Peyer's patch (tissue), 4 donors: ENCODE measurements at regions not wholly inside any gene's neighbourhood (a gene's known extent, or its start where the extent isn't known, plus 50 kb on each side); places are given as distances from the start of the nearest gene placed in this dataset.

ENCODE experiments used
- DNase-seq, 3 donors: peaks; one replicate each; pipeline ENCODE4 v3.0.0-alpha.2; 2017 to 2019
- H3K27ac ChIP-seq, 4 donors: fragments of 200-600 bp; sonication (generic); one replicate each; pipeline ENCODE4 v1.5.1; 2016 to 2019
- H3K27me3 ChIP-seq, 2 donors: fragments of 200-600 bp; sonication (generic); one replicate each; pipeline ENCODE4 v1.5.1; 2019
- H3K36me3 ChIP-seq, 3 donors: fragments of 200-600 bp; sonication (generic); one replicate each; pipeline ENCODE4 v1.5.1; 2016 to 2019
- H3K4me1 ChIP-seq, 4 donors: fragments of 200-600 bp; sonication (generic); one replicate each; pipeline ENCODE4 v1.5.1; 2016 to 2019
- H3K4me3 ChIP-seq, 4 donors: fragments of 200-600 bp; sonication (generic); 1 replicate in 3 of 4; 2 replicates in 1 of 4; pipeline ENCODE4 v1.5.1; 2016 to 2019; ENCODE audit warnings: mild to moderate bottlenecking in 1 of 4
- H3K9me3 ChIP-seq, 4 donors: fragments of 200-600 bp; sonication (generic); one replicate each; pipeline ENCODE4 v1.5.1; 2016 to 2019; ENCODE audit warnings: mild to moderate bottlenecking in 1 of 4
- CTCF ChIP-seq, 6 experiments: fragments of 450-650 bp in 4 of 6; fragments of 200-600 bp in 2 of 6; sonication (generic) in 1 of 6; IDR thresholded peaks; one replicate each; pipeline ENCODE4 v1.5.1; 2017 to 2019; ENCODE audit warnings: antibody characterized with exemption in 6 of 6, mild to moderate bottlenecking in 3 of 6, moderate library complexity in 1 of 6
- POLR2A ChIP-seq, 2 donors: fragments of 450-650 bp; IDR thresholded peaks; one replicate each; pipeline ENCODE4 v1.5.1; 2017; ENCODE audit warnings: antibody characterized with exemption in 2 of 2, mild to moderate bottlenecking in 2 of 2, moderate library complexity in 2 of 2

GRCh38 chr5:86814907-86815306, 197.2 kb downstream of the COX7C start:
- no peak overlapping the region for H3K4me3 ChIP-seq
- no peaks in the 10 kb centered on the region for H3K4me1 ChIP-seq
- no peaks in the 10 kb centered on the region for H3K9me3 ChIP-seq
- no peaks in the 10 kb centered on the region for H3K36me3 ChIP-seq
- H3K27ac ChIP-seq, result no peak overlapping the region
- DNase-seq, result no peak
- no peaks in the 10 kb centered on the region for H3K27me3 ChIP-seq
- TF ChIP-seq CTCF (IDR thresholded peaks at IDR 0.05) (no peak), POLR2A (IDR thresholded peaks at IDR 0.05) (no peak)

- no peak for DNase-seq
- H3K9me3 ChIP-seq, result no peaks in the 10 kb centered on the region
- no peak overlapping the region for H3K4me3 ChIP-seq
- no peak overlapping the region for H3K27ac ChIP-seq
- TF ChIP-seq CTCF (IDR thresholded peaks at IDR 0.05), result no peak
- TF ChIP-seq POLR2A (IDR thresholded peaks at IDR 0.05), result no peak
- H3K36me3 ChIP-seq, result no peaks in the 10 kb centered on the region
- no peaks in the 10 kb centered on the region for H3K4me1 ChIP-seq
- no peaks in the 10 kb centered on the region for H3K27me3 ChIP-seq
Measured at GRCh38 chr5:86824637-86825036, 206.9 kb downstream of the COX7C start.

GRCh38 chr5:86831128-86831527, 213.4 kb downstream of the COX7C start:
- no peak for TF ChIP-seq POLR2A (IDR thresholded peaks at IDR 0.05)
- no peak for TF ChIP-seq CTCF (IDR thresholded peaks at IDR 0.05)
- Histone ChIP-seq H3K27ac (no peak overlapping the region), H3K27me3 (no peaks in the 10 kb centered on the region), H3K36me3 (no peaks in the 10 kb centered on the region), H3K9me3 (no peaks in the 10 kb centered on the region), H3K4me1 (no peaks in the 10 kb centered on the region), H3K4me3 (no peak overlapping the region)
- no peak for DNase-seq

GRCh38 chr5:86833868-86834267, 216.1 kb downstream of the COX7C start:
- no peak overlapping the region for H3K27ac ChIP-seq
- H3K27me3 ChIP-seq, result no peaks in the 10 kb centered on the region
- TF ChIP-seq POLR2A (IDR thresholded peaks at IDR 0.05) (no peak), CTCF (IDR thresholded peaks at IDR 0.05) (no peak)

GRCh38 chr5:86837610-86838009, 219.9 kb downstream of the COX7C start:
- Histone ChIP-seq H3K27me3 (no peaks in the 10 kb centered on the region), H3K4me3 (no peak overlapping the region), H3K27ac (no peak overlapping the region), H3K4me1 (no peaks in the 10 kb centered on the region), H3K36me3 (no peaks in the 10 kb centered on the region), H3K9me3 (no peaks in the 10 kb centered on the region)
- TF ChIP-seq POLR2A (IDR thresholded peaks at IDR 0.05) (no peak), CTCF (IDR thresholded peaks at IDR 0.05) (no peak)
- DNase-seq, result no peak

More at GRCh38 chr5:86833868-86834267, 216.1 kb downstream of the COX7C start:
- Histone ChIP-seq H3K4me3 (no peak overlapping the region), H3K4me1 (no peaks in the 10 kb centered on the region), H3K9me3 (no peaks in the 10 kb centered on the region), H3K36me3 (no peaks in the 10 kb centered on the region)
- DNase-seq, result no peak

- no peak for DNase-seq
- Histone ChIP-seq H3K27ac (no peak overlapping the region), H3K27me3 (no peaks in the 10 kb centered on the region), H3K36me3 (no peaks in the 10 kb centered on the region), H3K4me1 (no peaks in the 10 kb centered on the region), H3K9me3 (no peaks in the 10 kb centered on the region), H3K4me3 (no peak overlapping the region)
- TF ChIP-seq CTCF (IDR thresholded peaks at IDR 0.05) (no peak), POLR2A (IDR thresholded peaks at IDR 0.05) (no peak)
Measured at GRCh38 chr5:86838083-86838482, 220.3 kb downstream of the COX7C start.
